MM.1S (cell line): ENCODE measurements at regions not wholly inside any gene's neighbourhood (a gene's known extent, or its start where the extent isn't known, plus 50 kb on each side); places are given as distances from the start of the nearest gene placed in this dataset.
A peak's percentile ranks its signal among the peaks of the same experiment; 100 is the strongest.
"Not testable (repeated sequence)": the region's sequence is repeated elsewhere in the genome, so short reads cannot be mapped to it uniquely, and the experiment has no call there.

Experiments used
- DNase-seq: peaks from one replicate; pipeline ENCODE4 v3.0.0-alpha.2; 2015
- H2AFZ ChIP-seq: fragments of 300-600 bp; sonication (generic); 2 replicates; pipeline ENCODE4 v1.6.0; 2016; ENCODE audit warnings: antibody characterized with exemption, low read length
- H3F3A ChIP-seq: fragments of 300-600 bp; sonication (generic); 2 replicates; pipeline ENCODE4 v1.6.1; 2016; ENCODE audit warnings: mild to moderate bottlenecking, antibody characterized with exemption, low read length, moderate library complexity, mixed read lengths; ENCODE audit not compliant: insufficient read depth
- H3K27ac ChIP-seq: fragments of 300-600 bp; sonication (generic); 2 replicates; pipeline ENCODE4 v1.5.1; 2016; ENCODE audit warnings: mild to moderate bottlenecking, low read length
- H3K27me3 ChIP-seq: fragments of 300-600 bp; sonication (generic); replicated peaks from 2 replicates; pipeline ENCODE4 v1.6.0; 2016; ENCODE audit warnings: low read length; ENCODE audit not compliant: insufficient read depth
- H3K36me3 ChIP-seq: fragments of 300-600 bp; sonication (generic); replicated peaks from 2 replicates; pipeline ENCODE4 v1.6.1; 2016; ENCODE audit warnings: mild to moderate bottlenecking, low read length, mixed read lengths; ENCODE audit not compliant: insufficient read depth
- H3K4me1 ChIP-seq: fragments of 300-600 bp; sonication (generic); 2 replicates; pipeline ENCODE4 v1.6.1; 2016; ENCODE audit warnings: low read length, mixed read lengths
- H3K4me2 ChIP-seq: fragments of 300-600 bp; sonication (generic); 2 replicates; pipeline ENCODE4 v1.6.0; 2016; ENCODE audit warnings: low read depth, low read length
- H3K4me3 ChIP-seq: fragments of 300-600 bp; sonication (generic); 2 replicates; pipeline ENCODE4 v1.5.1; 2016; ENCODE audit warnings: low read length, mixed read lengths
- H3K79me2 ChIP-seq: fragments of 300-600 bp; sonication (generic); 2 replicates; pipeline ENCODE4 v1.6.1; 2016; ENCODE audit warnings: mixed run types, low read length, mixed read lengths
- H3K9ac ChIP-seq: fragments of 300-600 bp; sonication (generic); 2 replicates; pipeline ENCODE4 v1.6.1; 2016; ENCODE audit warnings: low read length, mixed read lengths
- H3K9me2 ChIP-seq: fragments of 300-600 bp; sonication (generic); replicated peaks from 2 replicates; pipeline ENCODE4 v1.6.1; 2016; ENCODE audit warnings: mild to moderate bottlenecking, low read length, mixed read lengths; ENCODE audit not compliant: insufficient read depth
- H3K9me3 ChIP-seq: fragments of 300-600 bp; sonication (generic); replicated peaks from 2 replicates; pipeline ENCODE4 v1.6.1; 2016; ENCODE audit warnings: mild to moderate bottlenecking, low read length, mixed read lengths; ENCODE audit not compliant: insufficient read depth
- H4K20me1 ChIP-seq: fragments of 300-600 bp; sonication (generic); 2 replicates; pipeline ENCODE4 v1.6.1; 2016; ENCODE audit warnings: mild to moderate bottlenecking, low read length, moderate library complexity, mixed read lengths; ENCODE audit not compliant: insufficient read depth
- EZH2 ChIP-seq: fragments of 300-600 bp; sonication (generic); optimal IDR thresholded peaks from 2 replicates; pipeline ENCODE3; 2017; ENCODE audit warnings: low read depth, mild to moderate bottlenecking, antibody characterized with exemption, low read length, mixed read lengths
- EZH2phosphoT487 ChIP-seq: fragments of 300-600 bp; sonication (generic); IDR thresholded peaks from 2 replicates; pipeline ENCODE4 v1.6.1; 2018; ENCODE audit warnings: antibody characterized with exemption, low read length
- TF ChIP-seq, protein P1 (sequence below): fragments of 300-600 bp; sonication (generic); IDR thresholded peaks from 2 replicates; pipeline ENCODE4 v1.5.1; 2016; ENCODE audit warnings: antibody characterized with exemption, low read length, mixed read lengths

- DNase-seq = no peak
- H3K9ac ChIP-seq = no peak overlapping the region
- H3K27me3 ChIP-seq = no peaks in the 10 kb centered on the region
- H3F3A ChIP-seq = no peaks in the 10 kb centered on the region
- H3K4me3 ChIP-seq = no peak overlapping the region
- H3K4me1 ChIP-seq = no peaks in the 10 kb centered on the region
- no peak overlapping the region for H3K4me2 ChIP-seq
- TF ChIP-seq EZH2phosphoT487 (no peak), EZH2 (no peak)
- TF ChIP-seq, protein P1, sequence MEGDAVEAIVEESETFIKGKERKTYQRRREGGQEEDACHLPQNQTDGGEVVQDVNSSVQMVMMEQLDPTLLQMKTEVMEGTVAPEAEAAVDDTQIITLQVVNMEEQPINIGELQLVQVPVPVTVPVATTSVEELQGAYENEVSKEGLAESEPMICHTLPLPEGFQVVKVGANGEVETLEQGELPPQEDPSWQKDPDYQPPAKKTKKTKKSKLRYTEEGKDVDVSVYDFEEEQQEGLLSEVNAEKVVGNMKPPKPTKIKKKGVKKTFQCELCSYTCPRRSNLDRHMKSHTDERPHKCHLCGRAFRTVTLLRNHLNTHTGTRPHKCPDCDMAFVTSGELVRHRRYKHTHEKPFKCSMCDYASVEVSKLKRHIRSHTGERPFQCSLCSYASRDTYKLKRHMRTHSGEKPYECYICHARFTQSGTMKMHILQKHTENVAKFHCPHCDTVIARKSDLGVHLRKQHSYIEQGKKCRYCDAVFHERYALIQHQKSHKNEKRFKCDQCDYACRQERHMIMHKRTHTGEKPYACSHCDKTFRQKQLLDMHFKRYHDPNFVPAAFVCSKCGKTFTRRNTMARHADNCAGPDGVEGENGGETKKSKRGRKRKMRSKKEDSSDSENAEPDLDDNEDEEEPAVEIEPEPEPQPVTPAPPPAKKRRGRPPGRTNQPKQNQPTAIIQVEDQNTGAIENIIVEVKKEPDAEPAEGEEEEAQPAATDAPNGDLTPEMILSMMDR = no peak
- H3K27ac ChIP-seq = no peak overlapping the region
- no peaks in the 10 kb centered on the region for H4K20me1 ChIP-seq
- no peaks in the 10 kb centered on the region for H3K9me3 ChIP-seq
- H3K36me3 ChIP-seq = no peaks in the 10 kb centered on the region
- H3K79me2 ChIP-seq = no peaks in the 10 kb centered on the region
- H2AFZ ChIP-seq = no peak overlapping the region
- H3K9me2 ChIP-seq = no peaks in the 10 kb centered on the region
Observed at GRCh38 chrX:84830836-84831235, 172.8 kb upstream of the APOOL start.

DNA sequence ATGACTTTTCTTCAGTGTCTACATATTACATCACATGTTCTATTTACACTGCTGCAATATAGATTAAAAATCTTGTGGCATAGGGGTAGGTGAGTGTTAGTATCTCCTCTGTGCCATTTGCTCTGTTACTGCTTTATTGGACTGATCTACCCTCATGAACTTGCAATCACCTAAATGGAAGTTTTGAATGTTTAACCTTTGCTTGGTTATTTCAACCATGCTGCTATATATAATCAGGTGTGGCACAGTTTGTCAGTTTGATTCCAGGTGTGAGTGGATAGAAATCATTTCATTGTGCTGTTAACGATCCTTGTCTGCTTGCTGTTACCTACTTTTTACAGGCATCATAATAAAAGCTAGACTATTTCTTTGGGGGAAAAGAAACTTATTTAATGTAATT is 157.1 kb upstream of the APOOL start:
- not testable (repeated sequence) for H3K9me2 ChIP-seq, H4K20me1 ChIP-seq, H3K9ac ChIP-seq, H3K4me2 ChIP-seq, H3K79me2 ChIP-seq, H3K36me3 ChIP-seq, H3K4me3 ChIP-seq, H3F3A ChIP-seq, H3K9me3 ChIP-seq, H3K27ac ChIP-seq, H2AFZ ChIP-seq, DNase-seq, H3K4me1 ChIP-seq, H3K27me3 ChIP-seq

DNA sequence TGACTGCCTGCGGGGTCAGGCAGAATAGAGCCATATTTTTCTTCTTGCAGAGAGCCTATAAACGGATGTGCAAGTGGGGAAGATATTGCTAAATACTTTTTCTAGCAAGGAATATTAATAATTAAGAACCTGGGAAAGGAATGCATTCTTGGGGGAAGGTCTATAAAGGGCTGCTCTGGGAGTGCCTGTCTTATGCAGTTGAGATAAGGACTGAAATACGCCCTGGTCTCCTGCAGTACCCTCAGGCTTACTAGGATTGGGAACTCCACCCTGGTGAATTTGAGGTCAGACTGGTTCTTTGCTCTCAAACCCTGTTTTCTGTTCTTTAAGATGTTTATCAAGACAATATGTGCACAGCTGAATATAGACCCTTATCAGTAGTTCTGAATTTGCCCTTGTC is 152.5 kb upstream of the APOOL start:
- not testable (repeated sequence) for H3K4me2 ChIP-seq, H3K4me1 ChIP-seq, H3K79me2 ChIP-seq, DNase-seq, H2AFZ ChIP-seq, H3K9ac ChIP-seq, H3K27me3 ChIP-seq, H3K9me2 ChIP-seq, H3K4me3 ChIP-seq, H3K9me3 ChIP-seq, H3K36me3 ChIP-seq, H3K27ac ChIP-seq, H4K20me1 ChIP-seq, H3F3A ChIP-seq

GRCh38 chrX:84856791-84857190 is 146.9 kb upstream of the APOOL start:
- not testable (repeated sequence) for H3K79me2 ChIP-seq, H2AFZ ChIP-seq, H3K4me2 ChIP-seq, H3K9me3 ChIP-seq, DNase-seq, H3K27ac ChIP-seq, H4K20me1 ChIP-seq, H3K9me2 ChIP-seq, H3K4me1 ChIP-seq, H3K36me3 ChIP-seq, H3K27me3 ChIP-seq, H3K4me3 ChIP-seq, H3F3A ChIP-seq, H3K9ac ChIP-seq

DNA sequence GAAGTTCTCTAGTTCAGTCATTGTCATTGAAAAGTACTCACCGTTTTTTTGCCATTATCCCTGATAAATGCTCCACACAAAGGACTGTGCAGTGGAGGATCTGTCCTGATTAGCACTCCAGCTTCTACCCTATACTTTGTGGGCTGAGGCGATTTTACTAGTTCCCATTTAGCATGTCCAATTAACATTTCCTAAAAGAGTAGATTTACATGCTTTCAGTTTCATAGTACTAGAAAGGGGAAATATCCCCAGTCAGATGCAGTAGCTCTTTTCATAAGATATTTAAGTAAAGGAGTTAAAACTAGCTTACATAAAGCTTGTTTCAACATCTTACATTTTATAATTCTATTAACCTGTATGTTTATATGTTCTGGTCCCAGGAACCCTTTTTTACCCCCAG is 144.9 kb upstream of the APOOL start:
- H3K27ac ChIP-seq, H3K27me3 ChIP-seq, H3F3A ChIP-seq, H3K4me1 ChIP-seq, H3K36me3 ChIP-seq, H4K20me1 ChIP-seq, H3K9ac ChIP-seq, H3K79me2 ChIP-seq, H3K4me3 ChIP-seq, H2AFZ ChIP-seq, H3K4me2 ChIP-seq, H3K9me2 ChIP-seq, H3K9me3 ChIP-seq: not testable (repeated sequence)
- DNase-seq = peak; percentile 28
